Right atrium auricular region (tissue), 2 donors: ENCODE measurements at regions not wholly inside any gene's neighbourhood (a gene's known extent, or its start where the extent isn't known, plus 50 kb on each side); places are given as distances from the start of the nearest gene placed in this dataset.

Experiments
- DNase-seq: peaks from one replicate; pipeline ENCODE4 v3.0.0-alpha.2; 2019; ENCODE audit warnings: low spot score
- H3K27ac ChIP-seq, 2 donors: fragments of 200-600 bp; sonication (generic); 1 replicate in 1 of 2; 2 replicates in 1 of 2; pipeline ENCODE4 v1.5.1; 2016 to 2019
- H3K27me3 ChIP-seq, 2 donors: fragments of 200-600 bp; sonication (generic); one replicate each; pipeline versions ENCODE4 v1.5.1 to v1.6.0; 2017 to 2019
- H3K36me3 ChIP-seq: fragments of 200-600 bp; sonication (generic); one replicate; pipeline ENCODE4 v1.5.1; 2016
- H3K4me1 ChIP-seq, 2 donors: fragments of 200-600 bp; sonication (generic); one replicate each; pipeline versions ENCODE4 v1.5.1 to v1.6.0; 2017 to 2019
- H3K4me3 ChIP-seq, 2 donors: fragments of 200-600 bp; sonication (generic); 1 replicate in 1 of 2; 2 replicates in 1 of 2; pipeline ENCODE4 v1.5.1; 2017 to 2019; ENCODE audit warnings: mild to moderate bottlenecking in 1 of 2, moderate library complexity in 1 of 2
- H3K9me3 ChIP-seq, 2 donors: fragments of 200-600 bp; sonication (generic); one replicate each; pipeline ENCODE4 v1.5.1; 2019
- CTCF ChIP-seq, 2 donors: fragments of 200-600 bp; sonication (generic); IDR thresholded peaks; one replicate each; pipeline ENCODE4 v1.5.1; 2019; ENCODE audit warnings: antibody characterized with exemption in 2 of 2

- H3K27ac ChIP-seq, result no peak overlapping the region
Measured at GRCh38 chr2:237150186-237150585, 64.5 kb downstream of the COPS8 start.

DNA sequence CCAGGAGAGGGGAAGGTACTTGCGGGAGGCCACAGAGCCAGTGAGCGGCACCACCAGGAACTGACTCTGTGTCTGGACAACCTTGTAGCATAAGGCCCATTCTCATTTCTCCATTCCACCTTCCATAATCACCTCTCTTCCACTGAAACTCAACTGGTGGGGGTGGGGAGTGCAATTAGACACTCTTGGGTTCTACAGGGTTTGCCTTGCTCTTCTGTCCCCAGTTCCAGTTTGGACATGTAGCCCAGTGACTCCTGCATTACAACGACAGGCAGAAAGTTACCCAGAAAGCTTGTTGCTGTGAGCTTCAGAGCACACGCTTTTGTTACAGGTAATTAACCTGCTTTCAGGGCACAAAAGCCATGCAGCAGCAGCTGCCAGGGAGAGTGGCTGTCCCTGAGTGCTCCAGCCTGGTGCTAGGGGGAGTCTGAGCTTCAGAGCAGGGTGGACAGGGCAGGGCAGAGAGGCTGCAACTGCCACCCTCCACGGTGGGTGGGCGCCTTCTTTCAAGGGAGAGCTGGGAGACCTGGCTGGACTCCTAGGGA is 65.2 kb downstream of the COPS8 start:
- H3K9me3 ChIP-seq, result peaks cover 0 to 23% of the 10 kb centered on the region in 2 donors
- no peak overlapping the region for H3K27ac ChIP-seq
- no peaks in the 10 kb centered on the region for H3K36me3 ChIP-seq
- H3K4me1 ChIP-seq, result no peaks in the 10 kb centered on the region
- no peak overlapping the region for H3K4me3 ChIP-seq
- no peaks in the 10 kb centered on the region for H3K27me3 ChIP-seq
- DNase-seq, result no peak
- TF ChIP-seq CTCF (IDR thresholded peaks at IDR 0.05), result no peak

More at GRCh38 chr2:237150186-237150585, 64.5 kb downstream of the COPS8 start:
- peaks cover 0 to 27% of the 10 kb centered on the region in 2 donors for H3K9me3 ChIP-seq
- no peak for DNase-seq
- no peaks in the 10 kb centered on the region for H3K36me3 ChIP-seq
- H3K4me1 ChIP-seq, result no peaks in the 10 kb centered on the region
- H3K27me3 ChIP-seq, result no peaks in the 10 kb centered on the region
- H3K4me3 ChIP-seq, result no peak overlapping the region
- TF ChIP-seq CTCF (IDR thresholded peaks at IDR 0.05), result no peak

- peaks cover 0 to 4% of the 10 kb centered on the region in 2 donors for H3K4me1 ChIP-seq
- H3K4me3 ChIP-seq, result no peak overlapping the region
- no peaks in the 10 kb centered on the region for H3K27me3 ChIP-seq
- H3K9me3 ChIP-seq, result peaks cover 0 to 8% of the 10 kb centered on the region in 2 donors
- H3K27ac ChIP-seq, result no peak overlapping the region
- no peaks in the 10 kb centered on the region for H3K36me3 ChIP-seq
- no peak for DNase-seq
- TF ChIP-seq CTCF (IDR thresholded peaks at IDR 0.05), result no peak
Measured at GRCh38 chr2:237152361-237152760, 66.7 kb downstream of the COPS8 start.

DNA sequence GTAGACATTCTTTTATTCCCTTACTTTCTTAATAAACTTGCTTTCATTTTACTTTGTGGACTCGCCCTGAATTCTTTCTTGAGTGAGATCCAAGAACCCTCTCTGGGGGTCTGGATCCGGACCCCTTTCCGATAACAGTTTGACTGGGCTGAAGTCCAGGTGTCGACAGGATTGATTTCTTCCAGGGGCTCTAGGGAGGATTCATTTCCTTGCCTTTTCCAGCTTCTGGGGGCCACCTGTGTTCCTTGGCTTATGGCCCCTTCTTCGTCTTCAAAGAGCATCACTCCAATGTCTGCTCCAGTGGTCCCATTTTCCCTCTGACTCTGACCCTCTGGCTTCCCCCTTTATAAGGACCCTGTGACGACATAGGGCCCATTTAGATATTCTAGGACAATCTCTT is 67.5 kb downstream of the COPS8 start:
- no peaks in the 10 kb centered on the region for H3K27me3 ChIP-seq
- no peak for TF ChIP-seq CTCF (IDR thresholded peaks at IDR 0.05)
- no peak overlapping the region for H3K27ac ChIP-seq
- no peaks in the 10 kb centered on the region for H3K36me3 ChIP-seq
- no peak overlapping the region for H3K4me3 ChIP-seq
- peaks cover 0 to 4% of the 10 kb centered on the region in 2 donors for H3K4me1 ChIP-seq
- no peak for DNase-seq
- no peaks in the 10 kb centered on the region for H3K9me3 ChIP-seq

DNA sequence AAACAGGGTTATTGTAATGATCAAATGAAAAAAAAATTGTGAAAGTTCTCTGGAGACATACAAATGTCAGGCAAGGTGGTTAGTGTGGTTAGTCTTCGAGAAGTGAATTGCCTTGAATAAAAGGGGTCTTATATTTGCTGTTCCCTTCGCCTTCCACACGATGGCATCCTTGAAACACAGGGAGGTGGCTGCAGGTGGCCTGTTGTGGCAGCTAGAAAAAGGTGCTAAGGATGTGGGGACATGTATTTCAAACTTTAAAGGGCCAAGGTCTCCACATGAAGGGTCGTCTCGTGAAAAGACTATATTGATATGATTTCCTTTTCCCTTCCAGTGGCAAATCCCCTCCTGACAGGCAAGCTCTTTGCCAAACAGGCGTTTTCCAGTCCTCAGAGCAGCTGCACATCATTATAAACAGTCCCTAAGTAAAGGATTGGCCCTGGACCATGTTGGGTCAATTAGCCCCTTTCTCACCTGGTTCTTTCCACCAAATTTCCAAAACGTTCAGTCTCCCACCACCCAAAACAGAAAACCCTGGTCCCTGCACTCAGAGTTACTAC is 68.5 kb downstream of the COPS8 start:
- no peak for DNase-seq
- peak in 1 of 2 donors; percentile 76 for TF ChIP-seq CTCF (IDR thresholded peaks at IDR 0.05)
- peaks cover 0 to 6% of the 10 kb centered on the region in 2 donors for H3K4me1 ChIP-seq
- no peaks in the 10 kb centered on the region for H3K27me3 ChIP-seq
- no peaks in the 10 kb centered on the region for H3K9me3 ChIP-seq
- H3K36me3 ChIP-seq, result no peaks in the 10 kb centered on the region
- no peak overlapping the region for H3K4me3 ChIP-seq
- no peak overlapping the region for H3K27ac ChIP-seq
